ENCODE measurements at regions not wholly inside any gene's neighbourhood (a gene's known extent, or its start where the extent isn't known, plus 50 kb on each side); places are given as distances from the start of the nearest gene placed in this dataset.
"Not testable (repeated sequence)": the region's sequence is repeated elsewhere in the genome, so short reads cannot be mapped to it uniquely, and the experiment has no call there.

GRCh38 chr17:14585099-14585498 is 284.2 kb downstream of the HS3ST3B1 start:
- H3K4me3 ChIP-seq (replicated peaks; ENCODE audit: low read depth, low read length) = no peak overlapping the region
- TF ChIP-seq CTCF (IDR thresholded peaks at IDR 0.05; ENCODE audit: low read depth, low read length, missing control alignments) = no peak
- DNase-seq (ENCODE audit: extremely low read depth, low read depth) = no peak

GRCh38 chr17:14582996-14583395 is 282.1 kb downstream of the HS3ST3B1 start:
- DNase-seq (ENCODE audit: extremely low read depth, low read depth) = no peak
- H3K4me3 ChIP-seq (replicated peaks; ENCODE audit: low read depth, low read length) = no peak overlapping the region
- TF ChIP-seq CTCF (IDR thresholded peaks at IDR 0.05; ENCODE audit: low read depth, low read length, missing control alignments) = no peak

- no peak for DNase-seq (ENCODE audit: extremely low read depth, low read depth)
- TF ChIP-seq CTCF (IDR thresholded peaks at IDR 0.05; ENCODE audit: low read depth, low read length, missing control alignments) = no peak
- H3K4me3 ChIP-seq (replicated peaks; ENCODE audit: low read depth, low read length) = no peak overlapping the region
Measured at GRCh38 chr17:14581186-14581830, 280.4 kb downstream of the HS3ST3B1 start.

- DNase-seq (ENCODE audit: extremely low read depth, low read depth) = no peak
- no peak for TF ChIP-seq CTCF (IDR thresholded peaks at IDR 0.05; ENCODE audit: low read depth, low read length, missing control alignments)
- H3K4me3 ChIP-seq (replicated peaks; ENCODE audit: low read depth, low read length) = no peak overlapping the region
Measured at GRCh38 chr17:14580499-14580898, 279.6 kb downstream of the HS3ST3B1 start.

- DNase-seq (ENCODE audit: extremely low read depth, low read depth) = no peak
- no peak overlapping the region for H3K4me3 ChIP-seq (replicated peaks; ENCODE audit: low read depth, low read length)
Measured at GRCh38 chr17:14579716-14580115, 278.8 kb downstream of the HS3ST3B1 start.

GRCh38 chr17:14575471-14575953 is 274.6 kb downstream of the HS3ST3B1 start:
- no peak overlapping the region for H3K4me3 ChIP-seq (replicated peaks; ENCODE audit: low read depth, low read length)
- no peak for TF ChIP-seq CTCF (IDR thresholded peaks at IDR 0.05; ENCODE audit: low read depth, low read length, missing control alignments)
- DNase-seq (ENCODE audit: extremely low read depth, low read depth) = peak; percentile 26

More at GRCh38 chr17:14579716-14580115, 278.8 kb downstream of the HS3ST3B1 start:
- no peak for TF ChIP-seq CTCF (IDR thresholded peaks at IDR 0.05; ENCODE audit: low read depth, low read length, missing control alignments)

- H3K4me3 ChIP-seq (replicated peaks; ENCODE audit: low read depth, low read length); DNase-seq (ENCODE audit: extremely low read depth, low read depth): not testable (repeated sequence)
Measured at GRCh38 chr17:14560325-14560724, 259.4 kb downstream of the HS3ST3B1 start.
